ENCODE measurements at regions not wholly inside any gene's neighbourhood (a gene's known extent, or its start where the extent isn't known, plus 50 kb on each side); places are given as distances from the start of the nearest gene placed in this dataset.
"Not testable (repeated sequence)": the region's sequence is repeated elsewhere in the genome, so short reads cannot be mapped to it uniquely, and the experiment has no call there.

DNA sequence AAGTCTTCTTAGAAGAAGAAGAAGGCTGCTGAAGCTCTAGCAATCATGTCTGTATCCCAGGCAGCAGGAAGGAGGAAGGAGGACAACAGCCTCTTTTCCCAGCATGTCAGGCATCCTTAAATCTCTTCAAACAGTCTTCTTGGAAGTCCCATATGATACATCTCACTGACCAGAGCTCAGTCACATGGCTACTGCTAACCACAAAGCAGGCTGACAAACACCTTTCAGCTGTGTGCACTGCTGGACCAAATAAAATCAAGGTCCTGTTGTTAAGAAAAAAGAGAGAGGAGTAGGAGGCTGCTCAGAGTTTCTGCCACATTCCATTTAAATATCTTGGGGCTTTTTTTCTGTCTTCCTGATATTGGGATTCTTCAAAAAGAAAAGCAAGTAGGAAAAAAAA, 203.4 kb upstream of the PELI2 start:
- no peak for ATAC-seq
- H3K27ac Mint-ChIP-seq, result no peak overlapping the region
- no peak for DNase-seq (ENCODE audit: low spot score in 2 of 2)
- no peaks in the 10 kb centered on the region for H3K36me3 Mint-ChIP-seq
- no peaks in the 10 kb centered on the region for H3K9me3 Mint-ChIP-seq

DNA sequence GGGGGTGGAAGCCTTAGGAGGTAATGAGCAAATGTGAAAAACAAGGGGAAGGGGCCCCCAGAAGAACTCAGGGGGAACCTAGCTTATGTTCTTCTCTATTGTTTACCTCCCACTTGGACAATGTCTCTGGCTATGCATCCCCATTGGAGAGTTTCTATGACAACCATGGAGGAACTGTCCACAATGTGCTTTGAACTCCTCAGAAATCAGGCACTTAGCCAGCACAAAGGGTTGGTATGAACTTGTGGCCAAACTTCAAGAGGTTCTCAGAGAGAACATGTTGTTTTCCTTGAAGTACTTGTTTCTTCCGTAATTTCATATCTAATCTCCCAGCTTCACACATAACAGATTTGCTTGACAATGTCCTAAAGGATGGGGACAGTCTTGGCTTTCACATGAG, 202.8 kb upstream of the PELI2 start:
- H3K36me3 Mint-ChIP-seq, result no peaks in the 10 kb centered on the region
- ATAC-seq (no peak), DNase-seq (ENCODE audit: low spot score in 2 of 2) (no peak)
- no peak overlapping the region for H3K27ac Mint-ChIP-seq
- no peaks in the 10 kb centered on the region for H3K9me3 Mint-ChIP-seq

DNA sequence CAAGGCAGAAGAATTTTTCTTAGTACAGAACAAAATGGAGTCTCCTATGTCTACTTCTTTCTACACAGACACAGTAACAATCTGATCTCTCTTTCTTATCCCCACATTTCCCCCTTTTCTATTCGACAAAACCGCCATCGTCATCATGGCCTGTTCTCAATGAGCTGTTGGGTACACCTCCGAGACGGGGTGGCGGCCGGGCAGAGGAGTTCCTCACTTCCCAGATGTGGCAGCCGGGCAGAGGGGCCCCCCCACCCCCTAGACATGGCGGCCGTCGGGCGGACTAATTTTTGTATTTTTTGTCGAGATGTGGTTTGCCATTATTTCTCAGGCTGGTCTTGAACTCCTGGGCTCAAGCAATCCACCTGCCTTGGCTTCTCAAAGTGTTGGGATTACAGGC, 198.4 kb upstream of the PELI2 start:
- not testable (repeated sequence) for H3K27ac Mint-ChIP-seq

GRCh38 chr14:55921511-55921910, 196.7 kb upstream of the PELI2 start:
- DNase-seq (ENCODE audit: low spot score in 2 of 2) (no peak), ATAC-seq (no peak)
- no peak overlapping the region for H3K27ac Mint-ChIP-seq
- H3K9me3 Mint-ChIP-seq, result no peaks in the 10 kb centered on the region
- H3K36me3 Mint-ChIP-seq, result no peaks in the 10 kb centered on the region

More for the DNA sequence above, 198.4 kb upstream of the PELI2 start:
- not testable (repeated sequence) for ATAC-seq; H3K9me3 Mint-ChIP-seq; H3K36me3 Mint-ChIP-seq; DNase-seq (ENCODE audit: low spot score in 2 of 2)

GRCh38 chr14:55926007-55926406, 192.2 kb upstream of the PELI2 start:
- no peaks in the 10 kb centered on the region for H3K36me3 Mint-ChIP-seq
- no peak overlapping the region for H3K27ac Mint-ChIP-seq
- ATAC-seq (no peak), DNase-seq (ENCODE audit: low spot score in 2 of 2) (no peak)
- H3K9me3 Mint-ChIP-seq, result no peaks in the 10 kb centered on the region

GRCh38 chr14:55927028-55927427, 191.2 kb upstream of the PELI2 start:
- ATAC-seq (no peak), DNase-seq (ENCODE audit: low spot score in 2 of 2) (no peak)
- no peak overlapping the region for H3K27ac Mint-ChIP-seq
- H3K36me3 Mint-ChIP-seq, result no peaks in the 10 kb centered on the region
- H3K9me3 Mint-ChIP-seq, result peaks cover 0 to 2% of the 10 kb centered on the region in 2 donors

DNA sequence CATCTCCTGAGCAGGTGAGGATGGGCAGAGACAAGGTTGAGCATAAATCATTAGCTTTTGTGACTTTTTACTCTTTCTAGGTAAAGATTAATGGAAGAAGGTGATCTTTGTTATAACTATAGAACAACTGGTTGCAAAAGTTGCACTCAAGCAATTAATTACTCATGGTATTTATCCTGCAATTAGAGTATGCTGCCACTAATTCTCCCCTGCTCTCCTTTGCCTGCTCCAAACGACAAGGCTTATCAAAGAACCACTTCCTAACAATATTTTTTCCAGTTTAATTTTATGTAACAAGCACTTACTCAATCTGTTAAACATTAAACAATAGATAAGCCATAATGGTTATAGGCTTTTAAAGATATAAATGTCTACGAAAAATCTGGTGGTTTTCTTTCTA, 189.9 kb upstream of the PELI2 start:
- DNase-seq (ENCODE audit: low spot score in 2 of 2) (no peak), ATAC-seq (no peak)
- Mint-ChIP-seq H3K36me3 (no peaks in the 10 kb centered on the region), H3K9me3 (peaks cover 0 to 5% of the 10 kb centered on the region in 2 donors), H3K27ac (no peak overlapping the region)

DNA sequence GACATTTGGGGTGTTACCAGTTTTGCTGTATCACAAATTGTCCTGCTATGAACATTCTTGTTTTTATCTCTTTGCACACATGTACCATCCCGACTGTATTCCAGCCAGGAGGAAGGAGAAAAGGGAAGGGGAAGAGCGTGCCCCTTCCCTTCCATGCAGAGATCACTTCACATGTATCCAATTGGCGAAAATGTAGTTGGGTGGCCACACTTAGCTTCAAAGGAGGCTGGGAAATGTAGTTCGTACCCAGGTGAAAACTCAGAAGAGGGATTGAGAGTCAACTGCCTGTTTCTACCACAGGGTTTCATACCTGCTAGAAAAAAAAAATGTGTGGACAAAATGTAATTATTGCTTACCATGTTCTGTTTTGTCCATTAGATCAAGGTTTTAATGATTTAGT, 189.1 kb upstream of the PELI2 start:
- Mint-ChIP-seq H3K36me3 (no peaks in the 10 kb centered on the region), H3K9me3 (peaks cover 0 to 5% of the 10 kb centered on the region in 2 donors), H3K27ac (no peak overlapping the region)
- ATAC-seq, result no peak
- no peak for DNase-seq (ENCODE audit: low spot score in 2 of 2)

GRCh38 chr14:55930016-55930784, 188.0 kb upstream of the PELI2 start:
- Mint-ChIP-seq H3K36me3 (no peaks in the 10 kb centered on the region), H3K27ac (no peak overlapping the region), H3K9me3 (peaks cover 0 to 5% of the 10 kb centered on the region in 2 donors)
- ATAC-seq, result no peak
- no peak for DNase-seq (ENCODE audit: low spot score in 2 of 2)

DNA sequence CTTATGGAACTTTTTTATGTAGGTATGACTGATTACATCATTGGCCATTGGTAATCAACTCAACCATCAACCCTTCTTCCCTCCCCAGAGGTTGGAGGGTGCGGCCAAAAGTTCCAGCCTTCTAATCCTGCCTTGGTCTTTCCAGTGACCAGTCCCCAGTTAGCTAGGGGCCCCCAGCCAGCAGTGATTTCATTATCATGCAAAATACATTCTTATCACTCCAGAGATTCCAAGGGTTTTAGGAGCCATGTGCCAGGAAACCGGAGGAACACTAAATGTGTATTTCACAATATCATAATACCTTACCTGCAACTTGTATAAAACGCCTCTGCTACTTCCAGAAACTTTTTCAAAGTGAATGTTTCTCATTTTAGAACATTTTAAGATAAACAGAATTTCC, 181.5 kb upstream of the PELI2 start:
- Mint-ChIP-seq H3K27ac (no peak overlapping the region), H3K36me3 (no peaks in the 10 kb centered on the region), H3K9me3 (peaks cover 4 to 5% of the 10 kb centered on the region in 2 donors)
- no peak for ATAC-seq
- DNase-seq (ENCODE audit: low spot score in 2 of 2), result no peak

DNA sequence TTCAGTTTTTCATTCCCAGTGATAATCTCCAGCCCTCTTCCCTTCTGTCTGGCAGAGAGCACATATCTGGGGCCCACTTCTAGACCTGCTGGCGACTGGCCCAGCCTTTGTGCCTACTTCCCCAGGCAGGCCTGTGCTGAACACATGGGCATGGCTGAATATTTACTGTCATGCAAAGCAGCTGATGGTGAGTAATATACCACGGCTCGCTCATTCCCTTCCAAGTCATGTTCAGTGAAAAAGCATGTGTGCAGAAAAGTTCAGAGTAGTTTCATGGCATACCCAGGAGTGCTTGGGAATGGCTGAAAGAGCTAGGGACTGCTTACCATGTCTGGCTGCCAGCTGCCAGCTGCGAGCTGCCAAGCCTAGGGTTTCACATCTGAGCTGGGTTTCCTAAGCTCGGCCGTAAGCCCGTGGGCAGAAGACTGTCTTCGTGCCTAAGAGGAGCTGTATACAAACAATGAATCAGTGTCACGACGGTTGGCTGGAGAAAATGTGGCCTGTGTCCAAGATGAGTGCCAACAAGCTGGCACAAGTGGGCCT, 179.9 kb upstream of the PELI2 start:
- Mint-ChIP-seq H3K27ac (no peak overlapping the region), H3K9me3 (peaks cover 0 to 4% of the 10 kb centered on the region in 2 donors), H3K36me3 (no peaks in the 10 kb centered on the region)
- ATAC-seq (no peak), DNase-seq (ENCODE audit: low spot score in 2 of 2) (no peak)

DNA sequence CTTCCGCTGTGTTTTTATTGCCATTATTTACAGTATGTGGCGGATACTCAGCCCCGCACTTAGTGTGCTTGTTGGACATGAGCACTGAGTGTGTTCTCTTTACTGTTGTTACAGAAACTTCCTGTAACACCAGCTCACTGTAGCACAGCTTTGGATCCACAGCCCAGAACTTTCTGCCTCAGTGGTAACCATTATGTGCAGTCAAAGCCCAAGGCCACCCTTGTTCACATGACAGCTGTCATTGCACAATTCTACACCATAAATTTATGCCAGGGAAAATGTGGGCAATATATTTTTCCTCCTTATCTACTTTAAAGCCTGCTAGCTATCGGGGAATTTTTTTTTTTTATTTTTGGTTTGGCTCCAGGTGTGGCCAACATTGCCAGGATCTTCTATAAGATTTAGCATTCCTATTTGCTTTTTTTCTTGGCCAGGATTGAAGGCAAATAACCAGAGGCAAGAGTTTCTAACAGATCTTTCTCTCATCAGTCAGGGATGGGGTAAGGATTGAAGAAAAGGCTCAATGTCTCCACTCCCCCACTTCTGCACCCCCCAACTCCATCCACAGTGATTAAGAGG, 176.0 kb upstream of the PELI2 start:
- Mint-ChIP-seq H3K9me3 (peaks cover 0 to 4% of the 10 kb centered on the region in 2 donors), H3K36me3 (no peaks in the 10 kb centered on the region), H3K27ac (no peak overlapping the region)
- DNase-seq (ENCODE audit: low spot score in 2 of 2) (no peak), ATAC-seq (no peak)

- ATAC-seq, result no peak
- no peaks in the 10 kb centered on the region for H3K36me3 Mint-ChIP-seq
- no peak overlapping the region for H3K27ac Mint-ChIP-seq
- no peak for DNase-seq (ENCODE audit: low spot score in 2 of 2)
- H3K9me3 Mint-ChIP-seq, result peaks cover 0 to 4% of the 10 kb centered on the region in 2 donors
These were observed 175.4 kb upstream of the PELI2 start for GRCh38 chr14:55942826-55943225.

- DNase-seq (ENCODE audit: low spot score in 2 of 2) (no peak), ATAC-seq (no peak)
- no peaks in the 10 kb centered on the region for H3K9me3 Mint-ChIP-seq
- H3K27ac Mint-ChIP-seq, result no peak overlapping the region
- no peaks in the 10 kb centered on the region for H3K36me3 Mint-ChIP-seq
These were observed 173.5 kb upstream of the PELI2 start for GRCh38 chr14:55944757-55945156.

GRCh38 chr14:55946231-55946630, 172.0 kb upstream of the PELI2 start:
- Mint-ChIP-seq H3K9me3 (no peaks in the 10 kb centered on the region), H3K36me3 (no peaks in the 10 kb centered on the region), H3K27ac (no peak overlapping the region)
- DNase-seq (ENCODE audit: low spot score in 2 of 2) (no peak), ATAC-seq (no peak)

- no peak for ATAC-seq
- no peak for DNase-seq (ENCODE audit: low spot score in 2 of 2)
- H3K9me3 Mint-ChIP-seq, result no peaks in the 10 kb centered on the region
These were observed 169.8 kb upstream of the PELI2 start for GRCh38 chr14:55948399-55948798.

GRCh38 chr14:55949708-55950107, 168.5 kb upstream of the PELI2 start:
- no peak for ATAC-seq
- Mint-ChIP-seq H3K27ac (no peak overlapping the region), H3K36me3 (no peaks in the 10 kb centered on the region), H3K9me3 (no peaks in the 10 kb centered on the region)
- no peak for DNase-seq (ENCODE audit: low spot score in 2 of 2)

More at GRCh38 chr14:55948399-55948798, 169.8 kb upstream of the PELI2 start:
- no peak overlapping the region for H3K27ac Mint-ChIP-seq
- no peaks in the 10 kb centered on the region for H3K36me3 Mint-ChIP-seq

DNA sequence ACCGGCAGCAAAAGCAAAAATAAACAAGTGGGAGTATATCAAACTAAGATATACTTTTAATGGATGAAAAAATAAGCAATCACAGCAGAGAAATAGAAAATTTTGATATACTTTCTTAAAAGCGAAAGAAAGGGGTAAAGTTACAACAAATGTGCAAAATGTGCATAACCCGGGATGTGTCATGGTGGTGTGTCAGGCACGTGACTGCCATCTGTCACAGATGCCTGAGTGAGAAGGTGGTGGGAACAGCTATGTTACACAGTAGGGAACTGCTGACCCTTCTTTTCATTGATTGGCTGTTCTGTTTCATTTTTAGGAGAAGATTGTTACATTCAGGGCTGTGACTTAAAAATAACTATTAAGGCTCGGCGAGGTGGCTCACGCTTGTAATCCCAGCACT, 168.1 kb upstream of the PELI2 start:
- Mint-ChIP-seq H3K36me3 (no peaks in the 10 kb centered on the region), H3K27ac (no peak overlapping the region), H3K9me3 (no peaks in the 10 kb centered on the region)
- ATAC-seq, result no peak
- DNase-seq (ENCODE audit: low spot score in 2 of 2), result no peak

All from activated naive CD4-positive, alpha-beta T cell treated with anti-CD3 and anti-CD28 coated beads, Interleukin-2, amount 50 U/mL, for 72 hours (primary cell).